GM12874 (cell line): ENCODE measurements at regions not wholly inside any gene's neighbourhood (a gene's known extent, or its start where the extent isn't known, plus 50 kb on each side); places are given as distances from the start of the nearest gene placed in this dataset.

Experiments used
- CTCF ChIP-seq: IDR thresholded peaks from 2 replicates; pipeline ENCODE4 v1.5.1; 2011; ENCODE audit warnings: low read depth, mild to moderate bottlenecking, control low read depth, low read length, moderate library complexity; ENCODE audit not compliant: insufficient read depth

DNA sequence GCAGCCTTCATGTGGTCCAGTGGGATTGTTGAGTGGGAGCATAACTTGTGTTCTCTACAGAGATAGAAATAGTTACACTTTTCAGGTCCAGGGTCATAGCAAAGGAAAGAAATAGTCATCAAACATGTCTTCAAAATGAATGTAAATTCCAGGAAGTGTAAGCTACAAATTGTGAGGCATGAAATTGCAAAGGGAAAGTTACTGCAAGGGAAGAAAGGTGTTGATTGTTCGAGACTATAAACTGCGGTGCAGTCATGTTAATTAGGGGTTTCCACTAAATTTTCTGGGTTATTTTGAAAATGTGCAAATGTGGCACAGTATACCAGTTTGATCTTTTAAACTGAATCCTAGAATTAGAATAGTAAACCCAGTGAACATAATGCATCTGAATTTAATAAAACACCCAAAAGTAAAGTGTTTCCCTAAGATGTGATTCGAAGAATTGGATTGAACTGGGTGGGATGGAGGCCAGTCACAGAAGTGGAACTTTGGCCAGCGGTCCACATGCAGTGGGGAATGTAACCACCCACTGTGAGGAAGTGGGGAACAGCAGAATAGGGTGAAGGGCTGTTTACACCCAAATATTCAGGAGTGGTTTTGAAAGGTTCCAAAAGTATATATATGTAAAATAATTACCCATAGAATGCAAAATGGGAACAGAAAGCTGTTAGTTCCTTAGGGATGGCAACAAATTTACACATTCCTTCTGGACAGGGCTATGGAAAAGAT, 126.5 kb upstream of the CCDC68 start:
- TF ChIP-seq CTCF = no peak

DNA sequence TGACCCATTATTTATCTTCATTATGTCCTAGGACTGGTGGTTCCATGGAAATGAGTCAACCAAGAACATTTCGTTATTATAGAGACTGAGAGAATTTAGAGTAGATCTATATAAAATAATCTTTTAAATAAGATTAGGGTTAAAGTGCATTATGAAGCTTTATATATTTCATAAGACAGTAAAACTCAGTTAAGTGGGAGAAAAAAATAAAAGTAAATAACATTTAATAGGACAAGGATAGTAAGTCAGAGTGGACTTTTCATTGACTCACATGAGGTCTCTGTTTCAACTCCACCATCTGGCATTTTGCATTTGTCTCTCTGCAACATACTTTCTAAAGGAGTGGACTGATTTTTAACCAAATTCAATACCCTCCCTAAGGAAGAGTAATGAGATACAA, 125.3 kb upstream of the CCDC68 start:
- no peak for TF ChIP-seq CTCF

GRCh38 chr18:55083461-55083860, 124.2 kb upstream of the CCDC68 start:
- no peak for TF ChIP-seq CTCF

DNA sequence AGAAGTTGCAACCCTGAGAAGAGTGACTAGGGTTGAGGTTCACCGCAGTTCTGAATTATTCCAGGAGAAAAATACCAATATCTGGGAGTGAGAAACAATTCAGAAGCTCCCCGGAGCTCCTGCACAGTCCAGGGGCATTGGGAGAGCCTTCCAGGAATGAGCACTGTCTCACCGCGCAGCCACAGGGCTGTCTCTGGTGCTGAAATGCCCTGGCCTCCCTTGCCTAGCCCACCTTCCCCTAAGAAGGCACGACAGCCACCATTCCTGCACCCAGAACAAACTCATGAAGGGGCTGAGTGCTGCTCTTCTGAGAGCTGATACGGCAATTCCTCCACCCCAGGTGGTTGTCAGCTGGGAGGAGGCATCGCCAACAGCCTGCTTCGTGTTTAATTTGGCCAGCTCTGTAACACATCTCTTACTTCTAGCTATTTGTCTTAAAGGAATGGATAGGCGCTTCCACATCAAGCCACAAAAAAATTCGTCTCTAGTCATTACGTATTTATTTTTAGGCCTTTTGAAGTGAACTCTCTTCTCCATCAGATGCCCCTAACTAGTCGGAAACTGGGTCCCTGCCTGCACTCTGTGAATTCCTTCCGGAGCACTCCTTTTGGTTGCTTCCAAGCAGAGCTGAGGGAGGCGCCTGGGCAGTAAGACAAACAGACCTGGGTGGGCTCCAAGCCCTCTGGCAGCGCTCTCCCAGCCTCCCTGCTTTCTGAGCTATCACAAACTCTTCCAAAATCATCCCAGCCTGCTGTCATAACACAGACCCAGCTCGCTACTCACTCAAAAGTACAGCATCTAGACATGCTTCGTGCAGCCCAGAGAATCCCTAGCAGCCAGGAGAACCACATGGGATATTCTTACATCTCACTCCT, 120.5 kb upstream of the CCDC68 start:
- no peak for TF ChIP-seq CTCF

- no peak for TF ChIP-seq CTCF
Observed at GRCh38 chr18:55079067-55079466, 119.8 kb upstream of the CCDC68 start.

GRCh38 chr18:55078303-55078932, 119.2 kb upstream of the CCDC68 start:
- no peak for TF ChIP-seq CTCF

GRCh38 chr18:55076643-55077218, 117.5 kb upstream of the CCDC68 start:
- TF ChIP-seq CTCF = no peak
